PC-9 (cell line): ENCODE measurements at regions not wholly inside any gene's neighbourhood (a gene's known extent, or its start where the extent isn't known, plus 50 kb on each side); places are given as distances from the start of the nearest gene placed in this dataset.

Source experiments
- CTCF ChIP-seq: fragments of 200-600 bp; sonication (generic); conservative IDR thresholded peaks from 2 replicates; pipeline ENCODE4 v1.6.1; 2017; ENCODE audit warnings: mixed run types, antibody characterized with exemption, mild to moderate bottlenecking, moderate library complexity
- EZH2 ChIP-seq: fragments of 200-600 bp; sonication (generic); IDR thresholded peaks from 2 replicates; pipeline ENCODE4 v1.8.0; 2017; ENCODE audit warnings: antibody characterized with exemption, low read depth

DNA sequence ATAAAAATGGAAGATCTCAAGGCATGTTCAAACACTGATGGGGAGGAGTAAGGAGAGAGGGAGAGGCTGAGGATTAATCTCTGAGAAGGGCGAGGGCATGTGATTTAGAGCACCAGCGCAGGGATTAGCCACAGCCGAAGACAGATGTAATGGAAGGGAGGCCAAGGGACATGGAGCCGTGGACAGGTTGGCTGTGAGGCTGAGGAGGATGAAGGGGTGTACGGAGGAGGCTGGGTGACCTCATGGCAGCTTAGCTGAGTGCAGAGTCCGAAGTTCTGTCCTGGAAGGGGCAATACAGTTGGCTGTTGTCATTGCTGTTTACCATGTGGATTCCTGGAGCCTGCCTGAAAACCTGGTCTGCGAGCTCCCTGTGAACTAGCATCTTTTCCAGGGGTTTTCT, 342.8 kb downstream of the RPS6KC1 start:
- TF ChIP-seq CTCF (no peak), EZH2 (no peak)
